Endodermal cell (in vitro differentiated cells): ENCODE measurements at regions not wholly inside any gene's neighbourhood (a gene's known extent, or its start where the extent isn't known, plus 50 kb on each side); places are given as distances from the start of the nearest gene placed in this dataset.

ENCODE experiments used
- DNase-seq: peaks from one replicate; pipeline ENCODE4 v3.0.0-alpha.2; 2017
- H3K27ac ChIP-seq: 2 replicates; pipeline ENCODE4 v1.5.1; 2013; ENCODE audit warnings: mild to moderate bottlenecking, low read depth, low read length, moderate library complexity
- H3K27me3 ChIP-seq: 2 replicates; pipeline ENCODE4 v1.6.1; 2013; ENCODE audit warnings: mild to moderate bottlenecking, low read length, moderate library complexity; ENCODE audit not compliant: insufficient read depth, control insufficient read depth, poor library complexity, severe bottlenecking
- H3K36me3 ChIP-seq: 2 replicates; pipeline ENCODE4 v1.7.0; 2013; ENCODE audit warnings: mild to moderate bottlenecking, low read length, moderate library complexity; ENCODE audit not compliant: control insufficient read depth, insufficient read depth
- H3K4me1 ChIP-seq: one replicate; pipeline ENCODE4 v1.7.0; 2013; ENCODE audit warnings: low read length; ENCODE audit not compliant: control insufficient read depth, insufficient read depth
- H3K4me3 ChIP-seq: 2 replicates; pipeline ENCODE4 v1.5.1; 2013; ENCODE audit warnings: mild to moderate bottlenecking, low read length, moderate library complexity
- H3K9ac ChIP-seq: 2 replicates; pipeline ENCODE4 v1.6.1; 2013; ENCODE audit warnings: mild to moderate bottlenecking, low read length, moderate library complexity; ENCODE audit not compliant: poor library complexity, severe bottlenecking; ENCODE audit errors: extremely low read depth
- H3K9me3 ChIP-seq: 2 replicates; pipeline ENCODE4 v1.6.1; 2013; ENCODE audit warnings: mild to moderate bottlenecking, low read length, moderate library complexity; ENCODE audit not compliant: control insufficient read depth
- H3K27ac Mint-ChIP-seq: 2 replicates; pipeline ENCODE4 v1.8.0; 2020; ENCODE audit warnings: mixed read lengths
- H3K27me3 Mint-ChIP-seq: 2 replicates; pipeline ENCODE4 v1.8.0; 2021; ENCODE audit warnings: mild to moderate bottlenecking, mixed read lengths; ENCODE audit not compliant: insufficient read depth
- H3K36me3 Mint-ChIP-seq: 2 replicates; pipeline ENCODE4 v1.8.0; 2020; ENCODE audit warnings: low read depth, mixed read lengths
- H3K4me1 Mint-ChIP-seq: 2 replicates; pipeline ENCODE4 v1.8.0; 2020; ENCODE audit warnings: mixed read lengths
- H3K4me3 Mint-ChIP-seq: 2 replicates; pipeline ENCODE4 v1.8.0; 2020; ENCODE audit warnings: mild to moderate bottlenecking, moderate library complexity, mixed read lengths
- H3K9me3 Mint-ChIP-seq: 2 replicates; pipeline ENCODE4 v1.8.0; 2020; ENCODE audit warnings: mild to moderate bottlenecking, mixed read lengths
- CTCF ChIP-seq: fragments of 200-600 bp; sonication (generic); conservative IDR thresholded peaks from 2 replicates; pipeline ENCODE4 v1.5.0; 2021; ENCODE audit warnings: antibody characterized with exemption, mild to moderate bottlenecking
- WGBS, 2 experiments: methylation state at CpG; one replicate each; pipeline versions ENCODE4 v1.1.5 to v1.1.7; 2013; ENCODE audit warnings: missing lambda C conversion rate in 2 of 2, mixed read lengths in 1 of 2; ENCODE audit not compliant: insufficient coverage in 1 of 2, insufficient read length in 1 of 2; 5-methylcytosine and 5-hydroxymethylcytosine counted together

DNA sequence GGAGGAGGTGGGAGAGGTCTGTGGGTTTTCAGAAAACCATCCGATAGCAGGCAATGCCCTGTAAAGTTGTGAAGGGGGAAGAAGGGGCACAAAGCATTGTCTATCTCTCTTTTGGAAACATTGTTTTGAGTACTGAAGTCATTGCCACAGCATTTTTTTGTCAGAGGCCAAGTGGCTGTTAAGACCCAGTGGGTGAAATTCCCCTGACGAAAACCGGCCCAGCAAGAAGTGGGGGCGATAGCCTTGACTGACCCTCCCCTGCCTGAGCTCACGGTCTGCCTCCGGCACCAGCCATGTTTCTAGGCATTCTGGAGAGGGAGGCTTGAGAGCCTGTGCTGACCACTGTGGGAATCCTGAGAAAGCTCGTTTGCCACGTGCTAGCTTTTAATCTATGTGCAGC is 144.7 kb downstream of the RPS24 start:
- Mint-ChIP-seq H3K9me3 (no peaks in the 10 kb centered on the region), H3K36me3 (no peaks in the 10 kb centered on the region), H3K27ac (no peak overlapping the region), H3K4me3 (no peak overlapping the region), H3K4me1 (peaks cover 31% of the 10 kb centered on the region), H3K27me3 (peaks cover 21% of the 10 kb centered on the region)
- no peak for TF ChIP-seq CTCF
- H3K27ac ChIP-seq, result peak overlapping the region; percentile 7
- H3K27me3 ChIP-seq, result no peaks in the 10 kb centered on the region
- no peak for DNase-seq
- WGBS, 2 experiments, result 89% methylated on average over 7 to 8 of the region's 8 CpGs
- peaks cover 11% of the 10 kb centered on the region for H3K4me1 ChIP-seq
- no peak overlapping the region for H3K4me3 ChIP-seq
- no peak overlapping the region for H3K9ac ChIP-seq
- H3K36me3 ChIP-seq, result no peaks in the 10 kb centered on the region
- no peaks in the 10 kb centered on the region for H3K9me3 ChIP-seq

DNA sequence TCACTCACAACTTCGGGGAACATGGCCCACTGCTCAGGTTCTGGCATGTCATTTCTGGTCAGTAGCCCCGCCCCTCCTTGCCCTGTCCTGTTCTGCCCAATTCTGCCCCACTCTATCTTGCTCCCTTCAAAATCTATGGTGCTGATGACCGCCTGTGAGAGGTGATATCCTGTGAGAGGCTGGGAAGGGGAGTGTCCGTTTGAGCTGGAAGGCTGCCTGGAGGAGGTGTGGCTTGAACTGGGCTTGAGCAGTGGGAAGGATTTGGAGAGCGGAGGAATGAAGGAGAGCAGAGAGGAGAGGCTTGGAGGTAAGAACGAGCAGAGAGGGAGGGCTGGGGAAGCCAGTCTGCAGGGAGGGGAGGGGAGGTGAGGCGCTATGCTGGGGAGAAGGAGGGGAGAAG is 145.3 kb downstream of the RPS24 start:
- Histone ChIP-seq H3K36me3 (no peaks in the 10 kb centered on the region), H3K4me3 (no peak overlapping the region), H3K4me1 (peaks cover 11% of the 10 kb centered on the region), H3K9me3 (no peaks in the 10 kb centered on the region), H3K27me3 (no peaks in the 10 kb centered on the region), H3K27ac (no peak overlapping the region), H3K9ac (no peak overlapping the region)
- Mint-ChIP-seq H3K4me1 (peaks cover 26% of the 10 kb centered on the region), H3K36me3 (no peaks in the 10 kb centered on the region), H3K27ac (no peak overlapping the region), H3K27me3 (peaks cover 20% of the 10 kb centered on the region), H3K9me3 (no peaks in the 10 kb centered on the region), H3K4me3 (no peak overlapping the region)
- peak; percentile 81 for DNase-seq
- WGBS, 2 experiments, result 63 to 70% methylated on average over 5 to 7 of the region's 7 CpGs
- TF ChIP-seq CTCF, result no peak

GRCh38 chr10:78179886-78180705 is 146.4 kb downstream of the RPS24 start:
- Mint-ChIP-seq H3K27me3 (peaks cover 14% of the 10 kb centered on the region), H3K4me1 (peaks cover 18% of the 10 kb centered on the region), H3K36me3 (no peaks in the 10 kb centered on the region), H3K4me3 (no peak overlapping the region), H3K9me3 (no peaks in the 10 kb centered on the region), H3K27ac (no peak overlapping the region)
- H3K4me3 ChIP-seq, result no peak overlapping the region
- no peaks in the 10 kb centered on the region for H3K27me3 ChIP-seq
- 84 to 90% methylated on average over 9 to 22 of the region's 22 CpGs for WGBS, 2 experiments
- no peak overlapping the region for H3K9ac ChIP-seq
- H3K36me3 ChIP-seq, result no peaks in the 10 kb centered on the region
- H3K4me1 ChIP-seq, result peaks cover 11% of the 10 kb centered on the region
- H3K9me3 ChIP-seq, result no peaks in the 10 kb centered on the region
- H3K27ac ChIP-seq, result no peak overlapping the region
- no peak for TF ChIP-seq CTCF
- DNase-seq, result no peak
